HG02970 (cell line): ENCODE measurements at regions not wholly inside any gene's neighbourhood (a gene's known extent, or its start where the extent isn't known, plus 50 kb on each side); places are given as distances from the start of the nearest gene placed in this dataset.
A peak's percentile ranks its signal among the peaks of the same experiment; 100 is the strongest.
"Not testable (repeated sequence)": the region's sequence is repeated elsewhere in the genome, so short reads cannot be mapped to it uniquely, and the experiment has no call there.

ENCODE experiments used
- ATAC-seq: cut with Tn5 transposase; IDR thresholded peaks from one replicate; pipeline ENCODE4 v1.9.1; 2021; ENCODE audit warnings: mild to moderate bottlenecking, moderate library complexity, moderate number of reproducible peaks; ENCODE audit not compliant: unreplicated experiment, low FRiP score

- no peak for ATAC-seq
These were observed 160.4 kb downstream of the CPEB2 start for GRCh38 chr4:15162465-15163283.

- no peak for ATAC-seq
These were observed 161.0 kb downstream of the CPEB2 start for GRCh38 chr4:15163284-15163645.

GRCh38 chr4:15164571-15164970, 162.3 kb downstream of the CPEB2 start:
- no peak for ATAC-seq

- no peak for ATAC-seq
These were observed 165.5 kb downstream of the CPEB2 start for GRCh38 chr4:15167743-15168142.

GRCh38 chr4:15168759-15169158, 166.5 kb downstream of the CPEB2 start:
- ATAC-seq, result no peak

GRCh38 chr4:15171725-15172124, 169.4 kb downstream of the CPEB2 start:
- ATAC-seq, result no peak

- ATAC-seq, result no peak
These were observed 171.0 kb downstream of the CPEB2 start for GRCh38 chr4:15173251-15173650.

GRCh38 chr4:15174168-15174567, 171.9 kb downstream of the CPEB2 start:
- ATAC-seq, result not testable (repeated sequence)

- ATAC-seq, result not testable (repeated sequence)
These were observed 177.6 kb downstream of the CPEB2 start for GRCh38 chr4:15179842-15180241.

- peak; percentile 43 for ATAC-seq
These were observed 180.4 kb downstream of the CPEB2 start for GRCh38 chr4:15182600-15183220.

- no peak for ATAC-seq
These were observed 183.9 kb downstream of the CPEB2 start for GRCh38 chr4:15186149-15186548.

- ATAC-seq, result no peak
These were observed 184.5 kb downstream of the CPEB2 start for GRCh38 chr4:15186806-15187205.

GRCh38 chr4:15188605-15189539, 186.6 kb downstream of the CPEB2 start:
- ATAC-seq, result no peak

GRCh38 chr4:15194520-15194919, 192.2 kb downstream of the CPEB2 start:
- no peak for ATAC-seq

- no peak for ATAC-seq
These were observed 194.7 kb downstream of the CPEB2 start for GRCh38 chr4:15197005-15197404.

- no peak for ATAC-seq
These were observed 195.9 kb downstream of the CPEB2 start for GRCh38 chr4:15198070-15198727.

- ATAC-seq, result no peak
These were observed 199.5 kb downstream of the CPEB2 start for GRCh38 chr4:15201782-15202181.

- no peak for ATAC-seq
These were observed 200.2 kb downstream of the CPEB2 start for GRCh38 chr4:15202481-15202880.

- not testable (repeated sequence) for ATAC-seq
These were observed 204.2 kb downstream of the CPEB2 start for GRCh38 chr4:15206526-15206925.

- ATAC-seq, result no peak
These were observed 211.2 kb downstream of the CPEB2 start for GRCh38 chr4:15213302-15213970.
